ENCODE measurements at regions not wholly inside any gene's neighbourhood (a gene's known extent, or its start where the extent isn't known, plus 50 kb on each side); places are given as distances from the start of the nearest gene placed in this dataset.

- TF ChIP-seq, protein P1, sequence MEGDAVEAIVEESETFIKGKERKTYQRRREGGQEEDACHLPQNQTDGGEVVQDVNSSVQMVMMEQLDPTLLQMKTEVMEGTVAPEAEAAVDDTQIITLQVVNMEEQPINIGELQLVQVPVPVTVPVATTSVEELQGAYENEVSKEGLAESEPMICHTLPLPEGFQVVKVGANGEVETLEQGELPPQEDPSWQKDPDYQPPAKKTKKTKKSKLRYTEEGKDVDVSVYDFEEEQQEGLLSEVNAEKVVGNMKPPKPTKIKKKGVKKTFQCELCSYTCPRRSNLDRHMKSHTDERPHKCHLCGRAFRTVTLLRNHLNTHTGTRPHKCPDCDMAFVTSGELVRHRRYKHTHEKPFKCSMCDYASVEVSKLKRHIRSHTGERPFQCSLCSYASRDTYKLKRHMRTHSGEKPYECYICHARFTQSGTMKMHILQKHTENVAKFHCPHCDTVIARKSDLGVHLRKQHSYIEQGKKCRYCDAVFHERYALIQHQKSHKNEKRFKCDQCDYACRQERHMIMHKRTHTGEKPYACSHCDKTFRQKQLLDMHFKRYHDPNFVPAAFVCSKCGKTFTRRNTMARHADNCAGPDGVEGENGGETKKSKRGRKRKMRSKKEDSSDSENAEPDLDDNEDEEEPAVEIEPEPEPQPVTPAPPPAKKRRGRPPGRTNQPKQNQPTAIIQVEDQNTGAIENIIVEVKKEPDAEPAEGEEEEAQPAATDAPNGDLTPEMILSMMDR (IDR thresholded peaks at IDR 0.05), result no peak
- no peak for TF ChIP-seq POLR2A (IDR thresholded peaks at IDR 0.05)
Measured at GRCh38 chr2:19465978-19466377, 107.6 kb upstream of the OSR1 start.
